ENCODE measurements at regions not wholly inside any gene's neighbourhood (a gene's known extent, or its start where the extent isn't known, plus 50 kb on each side); places are given as distances from the start of the nearest gene placed in this dataset.

GRCh38 chr14:101478796-101479410 is 82.4 kb upstream of the DIO3 start:
- CTCF ChIA-PET, result no interaction called here
- DNase-seq (ENCODE audit: low read depth, low spot score), result no peak
- no peak for FAIRE-seq
- H3K9me1 ChIP-seq (replicated peaks; ENCODE audit: control insufficient read depth, extremely low read depth, insufficient read depth, low read length), result no peaks in the 10 kb centered on the region
- H3K9ac ChIP-seq (replicated peaks; ENCODE audit: extremely low read depth, insufficient read depth, low read length), result no peak overlapping the region
- intact Hi-C loops (cut with micrococcal nuclease) (no loop called here), dilution Hi-C loops (cut with MboI; ENCODE audit: extremely low pct_ligation_motif_present, low sequenced_read_pairs) (no loop called here)
- TF ChIP-seq FOS (IDR thresholded peaks at IDR 0.05; ENCODE audit: borderline replicate concordance, insufficient read depth, low read length) (no peak), MYC (IDR thresholded peaks at IDR 0.05; ENCODE audit: low read depth, low read length) (no peak), POLR2A (IDR thresholded peaks at IDR 0.05; ENCODE audit: low read depth, low read length) (no peak), JUN (IDR thresholded peaks at IDR 0.05; ENCODE audit: borderline replicate concordance, insufficient read depth, insufficient read length, low read depth) (no peak), MAX (IDR thresholded peaks at IDR 0.05; ENCODE audit: insufficient read depth, insufficient read length) (no peak), EZH2 (IDR thresholded peaks at IDR 0.05; ENCODE audit: borderline replicate concordance, low read depth, low read length, severe bottlenecking) (no peak), GATA2 (IDR thresholded peaks at IDR 0.05; ENCODE audit: insufficient read depth, insufficient read length, low read depth, low read length) (no peak), POLR2AphosphoS5 (IDR thresholded peaks at IDR 0.05; ENCODE audit: insufficient read depth, low read depth, low read length) (no peak)
- TF ChIP-seq, protein P1, sequence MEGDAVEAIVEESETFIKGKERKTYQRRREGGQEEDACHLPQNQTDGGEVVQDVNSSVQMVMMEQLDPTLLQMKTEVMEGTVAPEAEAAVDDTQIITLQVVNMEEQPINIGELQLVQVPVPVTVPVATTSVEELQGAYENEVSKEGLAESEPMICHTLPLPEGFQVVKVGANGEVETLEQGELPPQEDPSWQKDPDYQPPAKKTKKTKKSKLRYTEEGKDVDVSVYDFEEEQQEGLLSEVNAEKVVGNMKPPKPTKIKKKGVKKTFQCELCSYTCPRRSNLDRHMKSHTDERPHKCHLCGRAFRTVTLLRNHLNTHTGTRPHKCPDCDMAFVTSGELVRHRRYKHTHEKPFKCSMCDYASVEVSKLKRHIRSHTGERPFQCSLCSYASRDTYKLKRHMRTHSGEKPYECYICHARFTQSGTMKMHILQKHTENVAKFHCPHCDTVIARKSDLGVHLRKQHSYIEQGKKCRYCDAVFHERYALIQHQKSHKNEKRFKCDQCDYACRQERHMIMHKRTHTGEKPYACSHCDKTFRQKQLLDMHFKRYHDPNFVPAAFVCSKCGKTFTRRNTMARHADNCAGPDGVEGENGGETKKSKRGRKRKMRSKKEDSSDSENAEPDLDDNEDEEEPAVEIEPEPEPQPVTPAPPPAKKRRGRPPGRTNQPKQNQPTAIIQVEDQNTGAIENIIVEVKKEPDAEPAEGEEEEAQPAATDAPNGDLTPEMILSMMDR (IDR thresholded peaks at IDR 0.05; ENCODE audit: extremely low read depth in 1 of 2, insufficient read depth in 1 of 2, low read depth in 1 of 2, low read length in 2 of 2), result no peak
- POLR2A ChIA-PET, result no interaction called here
- H3K36me3 ChIP-seq (ENCODE audit: control insufficient read depth in 2 of 2, extremely low read depth in 1 of 2, insufficient read depth in 2 of 2, low read length in 2 of 2), result no peaks in the 10 kb centered on the region
- no peak overlapping the region for H3K4me3 ChIP-seq (replicated peaks in 1 of 3; ENCODE audit: insufficient read depth in 1 of 3, low read depth in 1 of 3, low read length in 3 of 3)
- H3K27me3 ChIP-seq (ENCODE audit: control insufficient read depth in 2 of 2, insufficient read depth in 2 of 2, low read length in 2 of 2), result no peaks in the 10 kb centered on the region
- H4K20me1 ChIP-seq (replicated peaks; ENCODE audit: control insufficient read depth, extremely low read depth, insufficient read depth, low read length), result no peaks in the 10 kb centered on the region
- H3K4me2 ChIP-seq (ENCODE audit: insufficient read depth, low read length), result no peak overlapping the region
- H3K4me1 ChIP-seq (ENCODE audit: control insufficient read depth, extremely low read depth, insufficient read depth, low read length), result no peaks in the 10 kb centered on the region
- no peak overlapping the region for H3K27ac ChIP-seq (ENCODE audit: insufficient read depth, low read depth, low read length)
- no peak overlapping the region for H2AFZ ChIP-seq (ENCODE audit: low read depth, low read length)
- no TSS peak for BruUV-seq (replicated peaks)
- no peaks in the 10 kb centered on the region for H3K9me3 ChIP-seq (replicated peaks; ENCODE audit: control insufficient read depth, insufficient read depth, low read length)
- H3K79me2 ChIP-seq (ENCODE audit: control insufficient read depth, insufficient read depth, low read length), result no peaks in the 10 kb centered on the region

Data from endothelial cell of umbilical vein (primary cell).